SU-DHL-6 (cell line): ENCODE measurements at regions not wholly inside any gene's neighbourhood (a gene's known extent, or its start where the extent isn't known, plus 50 kb on each side); places are given as distances from the start of the nearest gene placed in this dataset.

ENCODE experiments used
- H2AFZ ChIP-seq: fragments of 200-600 bp; sonication (generic); 2 replicates; pipeline ENCODE4 v1.6.1; 2014; ENCODE audit warnings: low read depth, mild to moderate bottlenecking, moderate library complexity, mixed read lengths, antibody characterized with exemption, low read length; ENCODE audit not compliant: severe bottlenecking
- H3F3A ChIP-seq: fragments of 200-600 bp; shearing (Covaris generic); 2 replicates; pipeline ENCODE4 v1.6.0; 2016; ENCODE audit warnings: antibody characterized with exemption, mild to moderate bottlenecking; ENCODE audit not compliant: insufficient read depth
- H3K27ac ChIP-seq: fragments of 200-600 bp; sonication (generic); 2 replicates; pipeline ENCODE4 v1.5.1; 2016; ENCODE audit warnings: low read depth, mild to moderate bottlenecking, low read length, moderate library complexity, mixed read lengths
- H3K27me3 ChIP-seq: fragments of 200-600 bp; sonication (generic), shearing (Covaris generic); 2 replicates; pipeline ENCODE4 v1.6.0; 2014; ENCODE audit warnings: mild to moderate bottlenecking, low read length
- H3K36me3 ChIP-seq: fragments of 200-600 bp; sonication (generic); 2 replicates; pipeline ENCODE4 v1.6.1; 2014; ENCODE audit warnings: mild to moderate bottlenecking, low read length, mixed read lengths
- H3K4me2 ChIP-seq: fragments of 300-600, 200-600 bp; shearing (Covaris generic), sonication (generic); 2 replicates; pipeline ENCODE4 v1.6.0; 2014; ENCODE audit warnings: low read length, low read depth, mild to moderate bottlenecking; ENCODE audit not compliant: poor library complexity, severe bottlenecking
- H3K4me3 ChIP-seq: fragments of 200-600 bp; sonication (generic); 2 replicates; pipeline ENCODE4 v1.5.1; 2014; ENCODE audit warnings: antibody characterized with exemption, low read length, mild to moderate bottlenecking, mixed read lengths; ENCODE audit not compliant: insufficient read depth, poor library complexity, severe bottlenecking
- H3K79me2 ChIP-seq: fragments of 200-600 bp; sonication (generic); 2 replicates; pipeline ENCODE4 v1.6.1; 2014; ENCODE audit warnings: mild to moderate bottlenecking, low read length, moderate library complexity; ENCODE audit not compliant: insufficient read depth
- H3K9ac ChIP-seq: fragments of 200-600 bp; sonication (generic); 2 replicates; pipeline ENCODE4 v1.7.0; 2014; ENCODE audit warnings: mild to moderate bottlenecking, low read length
- H3K9me2 ChIP-seq: fragments of 200-600 bp; sonication (generic); replicated peaks from 2 replicates; pipeline ENCODE4 v1.6.1; 2014; ENCODE audit warnings: low read length; ENCODE audit not compliant: insufficient read depth
- H3K9me3 ChIP-seq: fragments of 200-600 bp; sonication (generic); 2 replicates; pipeline ENCODE4 v1.6.1; 2014; ENCODE audit warnings: low read length, mixed read lengths; ENCODE audit not compliant: insufficient read depth
- H4K20me1 ChIP-seq: fragments of 200-600 bp; sonication (generic); 2 replicates; pipeline ENCODE4 v1.6.1; 2014; ENCODE audit warnings: low read depth, mild to moderate bottlenecking, antibody characterized with exemption, low read length, moderate library complexity, mixed read lengths
- EZH2phosphoT487 ChIP-seq: fragments of 200-600 bp; sonication (generic), shearing (Covaris generic); conservative IDR thresholded peaks from 2 replicates; pipeline ENCODE4 v1.6.1; 2018; ENCODE audit warnings: mild to moderate bottlenecking, antibody characterized with exemption, low read length, moderate library complexity, mixed read lengths
- TF ChIP-seq, protein P1 (sequence below): fragments of 200-600 bp; sonication (generic); IDR thresholded peaks from one replicate; pipeline ENCODE4 v1.5.1; 2017; ENCODE audit warnings: antibody characterized with exemption, mild to moderate bottlenecking, low read length, moderate library complexity; ENCODE audit not compliant: insufficient read depth, poor library complexity, severe bottlenecking

DNA sequence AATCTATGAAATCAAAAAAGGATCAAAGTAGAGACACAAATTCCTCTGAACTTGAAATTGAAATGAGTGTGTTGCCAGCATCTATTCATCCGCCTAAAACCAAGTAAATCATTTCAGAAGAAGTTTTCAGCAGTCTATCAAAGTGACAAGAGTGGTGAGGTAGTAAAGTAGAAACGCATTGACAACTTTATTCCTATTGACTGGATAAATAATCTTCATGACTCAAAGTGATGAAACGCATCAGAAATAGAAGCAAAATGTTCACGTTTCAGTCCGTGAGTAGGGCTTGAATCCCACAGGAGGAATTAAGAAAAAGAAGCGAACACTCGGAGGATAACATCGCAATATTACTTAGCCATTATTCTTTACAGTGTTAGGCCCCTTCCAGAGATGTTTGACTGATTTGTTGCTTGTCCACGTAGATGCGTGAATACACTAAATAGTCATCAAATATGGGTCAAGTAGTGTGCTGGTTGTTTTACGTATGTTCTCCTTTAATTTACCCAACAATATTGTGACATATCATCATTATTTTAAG lies 314.4 kb downstream of the PLK2 start:
- no peaks in the 10 kb centered on the region for H3K9me2 ChIP-seq
- no peak overlapping the region for H3K4me3 ChIP-seq
- no peaks in the 10 kb centered on the region for H4K20me1 ChIP-seq
- no peaks in the 10 kb centered on the region for H3K79me2 ChIP-seq
- no peak overlapping the region for H3K27ac ChIP-seq
- no peaks in the 10 kb centered on the region for H3F3A ChIP-seq
- H2AFZ ChIP-seq: no peak overlapping the region
- no peaks in the 10 kb centered on the region for H3K9me3 ChIP-seq
- H3K9ac ChIP-seq: no peak overlapping the region
- no peaks in the 10 kb centered on the region for H3K27me3 ChIP-seq
- H3K4me2 ChIP-seq: no peak overlapping the region
- no peaks in the 10 kb centered on the region for H3K36me3 ChIP-seq
- no peak for TF ChIP-seq EZH2phosphoT487
- TF ChIP-seq, protein P1, sequence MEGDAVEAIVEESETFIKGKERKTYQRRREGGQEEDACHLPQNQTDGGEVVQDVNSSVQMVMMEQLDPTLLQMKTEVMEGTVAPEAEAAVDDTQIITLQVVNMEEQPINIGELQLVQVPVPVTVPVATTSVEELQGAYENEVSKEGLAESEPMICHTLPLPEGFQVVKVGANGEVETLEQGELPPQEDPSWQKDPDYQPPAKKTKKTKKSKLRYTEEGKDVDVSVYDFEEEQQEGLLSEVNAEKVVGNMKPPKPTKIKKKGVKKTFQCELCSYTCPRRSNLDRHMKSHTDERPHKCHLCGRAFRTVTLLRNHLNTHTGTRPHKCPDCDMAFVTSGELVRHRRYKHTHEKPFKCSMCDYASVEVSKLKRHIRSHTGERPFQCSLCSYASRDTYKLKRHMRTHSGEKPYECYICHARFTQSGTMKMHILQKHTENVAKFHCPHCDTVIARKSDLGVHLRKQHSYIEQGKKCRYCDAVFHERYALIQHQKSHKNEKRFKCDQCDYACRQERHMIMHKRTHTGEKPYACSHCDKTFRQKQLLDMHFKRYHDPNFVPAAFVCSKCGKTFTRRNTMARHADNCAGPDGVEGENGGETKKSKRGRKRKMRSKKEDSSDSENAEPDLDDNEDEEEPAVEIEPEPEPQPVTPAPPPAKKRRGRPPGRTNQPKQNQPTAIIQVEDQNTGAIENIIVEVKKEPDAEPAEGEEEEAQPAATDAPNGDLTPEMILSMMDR: no peak

DNA sequence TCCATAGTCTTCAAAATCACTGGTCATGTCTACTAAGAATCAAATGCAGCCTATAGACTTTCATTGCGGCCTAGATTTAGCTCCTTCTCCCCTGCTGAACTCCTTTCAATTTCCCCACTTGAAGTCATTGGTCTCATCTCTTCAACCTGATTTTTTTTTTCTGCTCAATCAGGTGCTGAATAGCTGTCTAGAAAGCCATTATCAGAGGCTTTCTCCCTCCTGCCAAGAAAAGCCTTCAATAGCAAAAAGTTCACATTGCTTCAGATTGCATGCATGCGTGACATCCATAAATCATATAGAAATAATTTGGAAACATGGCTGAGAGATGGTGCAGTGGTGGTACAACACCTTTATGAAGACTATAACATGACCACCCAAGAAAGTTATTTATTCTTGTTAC lies 316.2 kb downstream of the PLK2 start:
- no peak overlapping the region for H3K4me2 ChIP-seq
- no peak overlapping the region for H3K27ac ChIP-seq
- H3K9ac ChIP-seq: no peak overlapping the region
- H3K27me3 ChIP-seq: no peaks in the 10 kb centered on the region
- no peaks in the 10 kb centered on the region for H3K36me3 ChIP-seq
- no peaks in the 10 kb centered on the region for H3K9me2 ChIP-seq
- no peak overlapping the region for H2AFZ ChIP-seq
- H3K9me3 ChIP-seq: no peaks in the 10 kb centered on the region
- TF ChIP-seq EZH2phosphoT487: no peak
- TF ChIP-seq, protein P1: no peak
- H3K4me3 ChIP-seq: no peak overlapping the region
- no peaks in the 10 kb centered on the region for H4K20me1 ChIP-seq
- no peaks in the 10 kb centered on the region for H3K79me2 ChIP-seq
- no peaks in the 10 kb centered on the region for H3F3A ChIP-seq

DNA sequence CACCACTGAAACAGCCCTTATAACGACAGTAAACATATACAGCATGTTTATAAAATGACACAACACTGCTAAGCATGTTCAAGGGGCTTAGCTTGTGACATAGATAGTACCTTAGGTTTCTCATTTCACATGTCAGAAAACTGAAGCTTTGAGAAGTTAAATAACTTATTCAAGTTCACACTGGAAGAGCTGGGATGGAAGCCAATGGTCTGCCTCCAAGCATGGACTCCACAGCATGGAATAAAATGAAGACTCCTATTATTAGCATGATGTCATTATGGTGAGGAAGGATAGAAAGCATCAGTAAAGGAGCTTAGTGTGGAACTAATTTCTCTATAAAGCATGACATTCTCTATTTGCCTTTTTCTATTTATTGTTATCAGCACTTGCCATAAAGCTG lies 316.7 kb downstream of the PLK2 start:
- H3K79me2 ChIP-seq: no peaks in the 10 kb centered on the region
- no peak overlapping the region for H3K9ac ChIP-seq
- H3K4me2 ChIP-seq: no peak overlapping the region
- H3F3A ChIP-seq: no peaks in the 10 kb centered on the region
- H3K9me3 ChIP-seq: no peaks in the 10 kb centered on the region
- no peaks in the 10 kb centered on the region for H3K27me3 ChIP-seq
- no peak for TF ChIP-seq EZH2phosphoT487
- TF ChIP-seq, protein P1: no peak
- no peaks in the 10 kb centered on the region for H3K9me2 ChIP-seq
- no peak overlapping the region for H3K27ac ChIP-seq
- no peaks in the 10 kb centered on the region for H3K36me3 ChIP-seq
- no peak overlapping the region for H2AFZ ChIP-seq
- no peak overlapping the region for H3K4me3 ChIP-seq
- H4K20me1 ChIP-seq: no peaks in the 10 kb centered on the region

DNA sequence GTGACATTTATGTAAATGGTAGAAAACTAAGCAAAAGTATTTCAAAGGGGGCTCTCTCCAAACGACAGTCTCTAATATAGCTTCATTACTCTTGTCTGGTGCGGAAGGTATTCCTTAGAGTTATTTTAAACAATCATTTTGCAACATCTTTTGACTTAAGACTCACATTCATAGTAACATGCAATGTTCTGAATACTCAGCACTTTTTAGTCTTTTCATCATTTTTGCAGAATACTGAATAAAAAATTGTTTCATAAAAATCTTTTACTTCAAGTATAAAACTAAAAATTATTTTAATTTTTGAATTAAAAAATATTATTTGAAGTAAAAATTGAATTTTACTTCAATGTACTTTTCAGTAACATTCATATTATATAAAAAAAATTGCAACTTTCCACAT lies 321.1 kb downstream of the PLK2 start:
- no peak overlapping the region for H3K4me2 ChIP-seq
- H3K36me3 ChIP-seq: no peaks in the 10 kb centered on the region
- TF ChIP-seq EZH2phosphoT487: no peak
- TF ChIP-seq, protein P1: no peak
- H3K27me3 ChIP-seq: no peaks in the 10 kb centered on the region
- no peaks in the 10 kb centered on the region for H3K9me2 ChIP-seq
- no peaks in the 10 kb centered on the region for H4K20me1 ChIP-seq
- H3F3A ChIP-seq: no peaks in the 10 kb centered on the region
- H3K4me3 ChIP-seq: no peak overlapping the region
- no peaks in the 10 kb centered on the region for H3K79me2 ChIP-seq
- H3K9ac ChIP-seq: no peak overlapping the region
- H2AFZ ChIP-seq: no peak overlapping the region
- no peaks in the 10 kb centered on the region for H3K9me3 ChIP-seq
- H3K27ac ChIP-seq: no peak overlapping the region
